ENCODE measurements at regions not wholly inside any gene's neighbourhood (a gene's known extent, or its start where the extent isn't known, plus 50 kb on each side); places are given as distances from the start of the nearest gene placed in this dataset.

- WGBS, 2 donors = 90% methylated on average over 2 of the region's 2 CpGs
- no peak for ATAC-seq
- no peaks in the 10 kb centered on the region for H3K36me3 ChIP-seq
- H3K4me1 ChIP-seq = peaks cover 0 to 18% (median 0%) of the 10 kb centered on the region in 9 donors
- DNase-seq = no peak
- TF ChIP-seq, protein P1, sequence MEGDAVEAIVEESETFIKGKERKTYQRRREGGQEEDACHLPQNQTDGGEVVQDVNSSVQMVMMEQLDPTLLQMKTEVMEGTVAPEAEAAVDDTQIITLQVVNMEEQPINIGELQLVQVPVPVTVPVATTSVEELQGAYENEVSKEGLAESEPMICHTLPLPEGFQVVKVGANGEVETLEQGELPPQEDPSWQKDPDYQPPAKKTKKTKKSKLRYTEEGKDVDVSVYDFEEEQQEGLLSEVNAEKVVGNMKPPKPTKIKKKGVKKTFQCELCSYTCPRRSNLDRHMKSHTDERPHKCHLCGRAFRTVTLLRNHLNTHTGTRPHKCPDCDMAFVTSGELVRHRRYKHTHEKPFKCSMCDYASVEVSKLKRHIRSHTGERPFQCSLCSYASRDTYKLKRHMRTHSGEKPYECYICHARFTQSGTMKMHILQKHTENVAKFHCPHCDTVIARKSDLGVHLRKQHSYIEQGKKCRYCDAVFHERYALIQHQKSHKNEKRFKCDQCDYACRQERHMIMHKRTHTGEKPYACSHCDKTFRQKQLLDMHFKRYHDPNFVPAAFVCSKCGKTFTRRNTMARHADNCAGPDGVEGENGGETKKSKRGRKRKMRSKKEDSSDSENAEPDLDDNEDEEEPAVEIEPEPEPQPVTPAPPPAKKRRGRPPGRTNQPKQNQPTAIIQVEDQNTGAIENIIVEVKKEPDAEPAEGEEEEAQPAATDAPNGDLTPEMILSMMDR (IDR thresholded peaks at IDR 0.05) = no peak
- H3K4me3 ChIP-seq = no peak overlapping the region
- intact Hi-C loops (cut with DNase I) = no loop called here
- H3K27ac ChIP-seq = no peak overlapping the region
- peaks cover 0 to 2% (median 0%) of the 10 kb centered on the region in 11 donors for H3K9me3 ChIP-seq
- no peaks in the 10 kb centered on the region for H3K27me3 ChIP-seq
These were observed 182.5 kb downstream of the NFKBIZ start for GRCh38 chr3:102031834-102032233.

GRCh38 chr3:102032491-102033383 lies 183.4 kb downstream of the NFKBIZ start:
- Histone ChIP-seq H3K9me3 (peaks cover 0 to 2% (median 0%) of the 10 kb centered on the region in 11 donors), H3K4me3 (no peak overlapping the region), H3K36me3 (no peaks in the 10 kb centered on the region), H3K27ac (no peak overlapping the region), H3K27me3 (no peaks in the 10 kb centered on the region), H3K4me1 (peaks cover 0 to 16% (median 0%) of the 10 kb centered on the region in 9 donors)
- ATAC-seq (no peak), DNase-seq (no peak)
- TF ChIP-seq, protein P1 (IDR thresholded peaks at IDR 0.05) = no peak
- intact Hi-C loops (cut with DNase I) = no loop called here
- 74 to 80% methylated on average over 2 of the region's 2 CpGs for WGBS, 2 donors

DNA sequence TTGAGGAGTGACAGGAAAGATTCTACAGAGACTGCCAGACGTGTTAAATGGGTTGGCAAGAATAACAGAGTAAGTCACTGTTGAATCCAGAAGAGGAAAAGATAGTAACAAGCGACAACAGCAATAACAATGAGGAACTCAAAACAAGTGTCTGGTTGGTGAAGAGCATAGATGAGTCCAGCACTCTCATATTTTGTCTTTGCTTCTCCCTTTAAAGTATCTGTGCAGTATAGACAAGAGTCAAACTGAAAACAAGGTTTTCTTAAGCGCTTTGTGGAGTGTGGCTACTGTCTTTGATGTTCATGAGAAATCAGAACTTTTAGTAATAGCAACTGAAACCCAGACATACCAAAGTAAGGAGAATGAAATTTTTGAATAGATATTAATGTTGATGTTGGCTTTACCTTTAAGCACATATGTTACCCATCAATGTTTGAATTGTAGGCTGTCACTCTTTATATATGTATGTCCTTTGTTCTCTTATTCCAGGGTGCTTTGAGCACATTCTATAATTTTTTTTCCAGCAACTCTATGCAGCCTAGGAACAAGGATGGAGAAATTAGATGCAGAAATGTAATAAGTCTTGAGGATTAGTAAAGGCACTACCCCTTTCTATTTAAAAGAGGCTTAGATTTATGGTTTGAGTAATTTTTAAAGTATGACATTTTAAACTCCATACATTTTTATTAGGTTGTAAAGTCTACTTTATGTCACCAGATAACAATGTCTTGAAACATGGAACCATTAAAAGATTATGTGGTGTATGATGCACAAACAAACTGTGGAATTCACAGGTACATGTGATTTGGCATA lies 185.5 kb downstream of the NFKBIZ start:
- Histone ChIP-seq H3K27ac (no peak overlapping the region), H3K4me1 (peaks cover 0 to 16% (median 0%) of the 10 kb centered on the region in 9 donors), H3K4me3 (no peak overlapping the region), H3K9me3 (peaks cover 0 to 9% (median 0%) of the 10 kb centered on the region in 11 donors), H3K27me3 (no peaks in the 10 kb centered on the region), H3K36me3 (no peaks in the 10 kb centered on the region)
- DNase-seq (no peak), ATAC-seq (no peak)
- 80 to 89% methylated on average over 3 of the region's 3 CpGs for WGBS, 2 donors
- intact Hi-C loops (cut with DNase I) = no loop called here
- TF ChIP-seq, protein P1 (IDR thresholded peaks at IDR 0.05) = no peak

- TF ChIP-seq, protein P1 (IDR thresholded peaks at IDR 0.05) = no peak
- Histone ChIP-seq H3K9me3 (peaks cover 0 to 16% (median 0%) of the 10 kb centered on the region in 11 donors), H3K27ac (no peak overlapping the region), H3K4me3 (no peak overlapping the region), H3K36me3 (no peaks in the 10 kb centered on the region), H3K4me1 (peaks cover 0 to 6% (median 0%) of the 10 kb centered on the region in 9 donors), H3K27me3 (no peaks in the 10 kb centered on the region)
- intact Hi-C loops (cut with DNase I) = no loop called here
- WGBS, 2 donors = 93 to 94% methylated on average over 2 of the region's 2 CpGs
- ATAC-seq (no peak), DNase-seq (no peak)
These were observed 186.7 kb downstream of the NFKBIZ start for GRCh38 chr3:102036017-102036416.
